ENCODE measurements at regions not wholly inside any gene's neighbourhood (a gene's known extent, or its start where the extent isn't known, plus 50 kb on each side); places are given as distances from the start of the nearest gene placed in this dataset.

GRCh38 chr15:100735129-100736053 is 133.0 kb downstream of the ASB7 start (continued):
- no peak for TF ChIP-seq ETS1 (IDR thresholded peaks at IDR 0.05)
- TF ChIP-seq NANOG (IDR thresholded peaks at IDR 0.05; ENCODE audit: borderline replicate concordance), result no peak
- no peak for TF ChIP-seq STAT1 (IDR thresholded peaks at IDR 0.05; ENCODE audit: unreplicated experiment)
- no peak for TF ChIP-seq ZNF114 (CRISPR knock-in tag; IDR thresholded peaks at IDR 0.05)
- TF ChIP-seq CREB1 (CRISPR knock-in tag; IDR thresholded peaks at IDR 0.05; ENCODE audit: low read depth), result no peak
- TF ChIP-seq CTCF (conservative IDR thresholded peaks at IDR 0.05; ENCODE audit: low read depth in 2 of 2), result no peak

GRCh38 chr15:100737214-100737613 is 134.8 kb downstream of the ASB7 start:
- no peak overlapping the region for H3K4me2 ChIP-seq
- no peak for DNase-seq (ENCODE audit: low spot score)
- no peaks in the 10 kb centered on the region for H3K27me3 ChIP-seq (ENCODE audit: insufficient read depth)
- Mint-ChIP-seq H3K27ac (no peak overlapping the region), H3K9me3 (no peaks in the 10 kb centered on the region), H3K36me3 (ENCODE audit: low read depth) (no peaks in the 10 kb centered on the region; the same call in 2 of the 3 replicates), H3K27me3 (ENCODE audit: insufficient read depth, low read depth, poor library complexity) (peaks cover 6% of the 10 kb centered on the region), H3K4me1 (no peaks in the 10 kb centered on the region), H3K4me3 (no peak overlapping the region)
- H3K4me3 ChIP-seq, result no peak overlapping the region
- no peak overlapping the region for H3K27ac ChIP-seq (ENCODE audit: low read depth)
- H3K9me2 ChIP-seq (ENCODE audit: insufficient read depth), result no peaks in the 10 kb centered on the region
- H2AFZ ChIP-seq, result no peak overlapping the region
- no peaks in the 10 kb centered on the region for H3K36me3 ChIP-seq (ENCODE audit: insufficient read depth)
- H3K4me1 ChIP-seq (ENCODE audit: insufficient read depth), result no peaks in the 10 kb centered on the region
- no peak; the same call in 1 of the 3 replicates for ATAC-seq
- TF ChIP-seq ETS1 (IDR thresholded peaks at IDR 0.05) (no peak), CREB1 (CRISPR knock-in tag; IDR thresholded peaks at IDR 0.05; ENCODE audit: low read depth) (no peak), CTCF (conservative IDR thresholded peaks at IDR 0.05; ENCODE audit: low read depth in 2 of 2) (no peak), ZNF462 (CRISPR knock-in tag; IDR thresholded peaks at IDR 0.05) (no peak), STAT1 (IDR thresholded peaks at IDR 0.05; ENCODE audit: unreplicated experiment) (no peak), EZH2phosphoT487 (IDR thresholded peaks at IDR 0.05; ENCODE audit: unreplicated experiment) (no peak)
- H4K20me1 ChIP-seq (replicated peaks; ENCODE audit: insufficient read depth), result no peaks in the 10 kb centered on the region
- no peaks in the 10 kb centered on the region for H3K79me2 ChIP-seq (replicated peaks; ENCODE audit: insufficient read depth)
- no peaks in the 10 kb centered on the region for H3F3A ChIP-seq (replicated peaks; ENCODE audit: low read depth)

Measured in GM23338 (cell line).